GM18858 (cell line): ENCODE measurements at regions not wholly inside any gene's neighbourhood (a gene's known extent, or its start where the extent isn't known, plus 50 kb on each side); places are given as distances from the start of the nearest gene placed in this dataset.

Experiments
- ATAC-seq: cut with Tn5 transposase; IDR thresholded peaks from one replicate; pipeline ENCODE4 v1.9.1; 2021; ENCODE audit not compliant: unreplicated experiment

GRCh38 chr16:63612462-63613227, 1509.2 kb downstream of the CDH11 start:
- no peak for ATAC-seq

- ATAC-seq: no peak
Observed at GRCh38 chr16:63606778-63607177, 1515.1 kb downstream of the CDH11 start.

- ATAC-seq: no peak
Observed at GRCh38 chr16:63602206-63602927, 1519.5 kb downstream of the CDH11 start.

GRCh38 chr16:63596716-63597115, 1525.1 kb downstream of the CDH11 start:
- ATAC-seq: no peak

- no peak for ATAC-seq
Observed at GRCh38 chr16:63592852-63593251, 1529.0 kb downstream of the CDH11 start.

- no peak for ATAC-seq
Observed at GRCh38 chr16:63581570-63581969, 1540.3 kb downstream of the CDH11 start.

GRCh38 chr16:63578791-63579190, 1542.6 kb upstream of the CDH8 start:
- ATAC-seq: no peak

- no peak for ATAC-seq
Observed at GRCh38 chr16:63577891-63578290, 1541.7 kb upstream of the CDH8 start.

- ATAC-seq: no peak
Observed at GRCh38 chr16:63575041-63575440, 1538.8 kb upstream of the CDH8 start.

- no peak for ATAC-seq
Observed at GRCh38 chr16:63568164-63568563, 1531.9 kb upstream of the CDH8 start.

- ATAC-seq: no peak
Observed at GRCh38 chr16:63563819-63564505, 1527.7 kb upstream of the CDH8 start.

GRCh38 chr16:63553980-63554379, 1517.7 kb upstream of the CDH8 start:
- ATAC-seq: no peak

GRCh38 chr16:63539276-63539675, 1503.0 kb upstream of the CDH8 start:
- no peak for ATAC-seq

GRCh38 chr16:63530974-63531373, 1494.7 kb upstream of the CDH8 start:
- no peak for ATAC-seq

- ATAC-seq: no peak
Observed at GRCh38 chr16:63530208-63530607, 1494.0 kb upstream of the CDH8 start.

- ATAC-seq: no peak
Observed at GRCh38 chr16:63527404-63527803, 1491.2 kb upstream of the CDH8 start.

- no peak for ATAC-seq
Observed at GRCh38 chr16:63516394-63516793, 1480.2 kb upstream of the CDH8 start.

GRCh38 chr16:63512910-63513309, 1476.7 kb upstream of the CDH8 start:
- no peak for ATAC-seq

GRCh38 chr16:63497408-63497807, 1461.2 kb upstream of the CDH8 start:
- no peak for ATAC-seq

GRCh38 chr16:63496282-63496681, 1460.0 kb upstream of the CDH8 start:
- ATAC-seq: no peak

- ATAC-seq: no peak
Observed at GRCh38 chr16:63488955-63489354, 1452.7 kb upstream of the CDH8 start.

- ATAC-seq: no peak
Observed at GRCh38 chr16:63481060-63481459, 1444.8 kb upstream of the CDH8 start.
